Fibroblast of gingiva (primary cell): ENCODE measurements at regions not wholly inside any gene's neighbourhood (a gene's known extent, or its start where the extent isn't known, plus 50 kb on each side); places are given as distances from the start of the nearest gene placed in this dataset.
"Not testable (repeated sequence)": the region's sequence is repeated elsewhere in the genome, so short reads cannot be mapped to it uniquely, and the experiment has no call there.

ENCODE experiments used
- DNase-seq: peaks from one replicate; pipeline ENCODE4 v3.0.0-alpha.2; 2011; ENCODE audit warnings: low read depth

DNA sequence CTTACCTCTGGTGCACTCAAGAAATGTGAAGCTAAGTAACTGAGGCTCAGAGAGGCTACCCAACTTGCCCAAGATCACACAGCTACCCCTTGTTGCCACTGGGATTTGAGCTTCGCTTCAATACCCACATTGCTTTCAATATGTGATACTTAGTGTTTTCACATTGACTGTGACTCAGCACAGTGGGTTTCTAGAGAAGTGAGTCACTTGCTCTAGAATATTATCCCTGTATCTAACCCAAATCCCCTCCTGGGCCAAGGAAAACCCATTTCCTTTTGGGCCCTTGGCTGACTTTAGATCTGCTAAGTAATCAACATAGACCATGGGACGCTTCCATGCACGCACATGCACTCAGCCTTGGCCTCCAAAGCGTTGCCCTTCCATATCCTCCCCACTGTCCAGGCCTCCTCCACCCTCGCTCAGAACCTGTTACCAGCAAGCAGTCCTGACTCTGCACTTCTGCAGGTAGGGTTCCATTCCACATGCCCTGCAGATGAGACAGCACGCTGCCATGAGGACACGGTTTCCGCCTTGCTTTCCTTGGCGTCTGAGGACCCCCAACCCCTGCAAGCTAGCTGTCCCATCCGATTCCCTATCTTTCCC, 87.7 kb upstream of the CHST15 start:
- DNase-seq, result no peak

DNA sequence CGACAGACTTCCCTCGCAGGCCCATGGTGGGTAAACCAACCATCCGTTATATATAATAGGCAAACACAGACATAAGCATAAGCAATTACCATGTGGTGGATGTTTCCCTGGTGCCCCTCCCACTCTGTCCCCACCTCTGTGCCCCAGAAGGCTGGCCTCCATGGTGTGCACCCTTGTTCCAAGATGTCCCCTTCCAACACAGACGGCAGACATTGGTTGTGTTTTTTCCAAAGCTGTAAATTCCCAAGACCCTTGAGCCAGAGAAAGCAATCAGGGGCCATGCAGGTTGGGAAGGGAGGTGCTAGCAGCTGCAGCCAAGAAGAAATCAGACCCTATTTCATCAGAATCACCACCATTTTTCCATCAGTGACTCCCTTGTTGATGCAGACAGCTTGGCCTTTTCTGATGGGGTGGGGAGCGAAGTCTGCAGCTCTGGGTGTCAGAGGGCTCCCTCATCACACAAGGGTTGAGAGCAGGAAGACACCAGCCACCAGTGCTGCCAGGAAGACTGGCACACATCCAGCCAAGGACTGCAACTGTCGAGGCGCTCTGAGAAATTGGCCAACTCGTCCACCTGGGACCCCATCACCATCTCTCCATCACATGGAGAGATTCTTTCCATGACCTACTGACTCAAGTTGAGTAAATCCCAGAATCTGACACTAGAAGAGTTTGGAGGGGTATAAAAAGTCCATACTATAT, 86.8 kb upstream of the CHST15 start:
- DNase-seq, result no peak

- DNase-seq, result no peak
Measured at GRCh38 chr10:124179308-124180043, 86.1 kb upstream of the CHST15 start.

GRCh38 chr10:124177180-124177518, 83.8 kb upstream of the CHST15 start:
- no peak for DNase-seq

- DNase-seq, result no peak
Measured at GRCh38 chr10:124176349-124177179, 83.2 kb upstream of the CHST15 start.

DNA sequence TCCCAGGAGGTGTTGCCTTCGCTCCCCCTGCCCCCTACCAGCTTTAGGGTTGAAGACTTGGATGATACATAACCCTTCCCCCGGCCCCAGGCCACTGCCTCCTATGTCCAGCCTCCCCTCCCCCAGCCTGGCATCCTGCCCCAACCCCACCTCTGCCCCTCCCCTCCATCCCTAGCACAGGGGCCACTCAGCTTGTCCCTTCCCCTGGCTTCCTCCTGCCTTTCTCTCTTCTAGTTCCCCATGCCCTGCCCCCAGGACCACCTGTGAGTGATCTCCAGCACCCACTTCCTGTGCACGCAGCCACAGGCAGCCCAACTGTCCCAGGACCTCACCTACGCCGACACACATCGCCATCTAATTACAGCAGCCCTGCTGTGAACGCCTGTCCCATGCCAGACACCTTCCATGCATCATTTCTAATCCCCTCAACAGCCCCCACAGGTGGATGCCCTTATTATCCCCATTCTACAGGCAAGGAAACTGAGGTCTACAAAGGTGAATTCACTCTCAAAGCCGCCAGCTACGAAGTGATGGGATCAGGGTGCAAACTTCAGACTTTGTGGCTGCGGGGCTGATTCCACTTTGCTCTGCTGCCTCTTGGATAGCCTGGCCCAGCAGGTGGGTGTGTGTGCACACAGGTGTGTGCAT, 82.4 kb upstream of the CHST15 start:
- DNase-seq, result no peak

GRCh38 chr10:124174673-124175645, 81.6 kb upstream of the CHST15 start:
- no peak for DNase-seq

GRCh38 chr10:124174071-124174566, 80.7 kb upstream of the CHST15 start:
- DNase-seq, result no peak

DNA sequence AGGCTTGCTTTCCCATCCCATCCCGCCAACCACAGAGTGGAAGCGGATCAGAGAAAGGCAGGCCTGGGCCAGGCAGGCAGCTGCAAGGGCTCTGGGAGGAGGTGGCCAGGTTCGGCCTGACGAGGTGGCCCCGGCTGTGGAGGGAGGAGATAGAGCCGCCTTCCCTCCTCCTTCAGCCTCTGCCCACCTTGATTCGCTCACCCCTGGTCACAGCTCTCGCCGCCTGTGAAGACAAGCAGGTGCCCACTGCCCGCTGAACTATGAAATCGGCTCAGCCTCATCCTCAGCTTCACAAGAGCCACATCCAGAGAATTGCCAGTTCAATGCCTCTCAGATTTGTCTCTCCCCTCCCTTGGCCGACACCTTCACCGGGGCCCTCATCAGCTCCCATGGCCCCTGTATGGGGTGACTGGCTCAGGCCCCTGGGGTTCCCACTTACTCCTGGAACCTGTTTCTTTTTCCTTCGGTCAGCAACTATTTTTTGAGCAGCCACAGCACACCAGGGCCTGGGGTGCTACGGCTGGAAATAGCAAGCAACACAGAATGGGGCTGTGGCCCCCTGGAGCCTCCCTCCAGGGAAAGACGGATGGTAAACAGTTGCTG, 80.0 kb upstream of the CHST15 start:
- DNase-seq, result no peak

GRCh38 chr10:124172181-124172916, 79.0 kb upstream of the CHST15 start:
- DNase-seq, result no peak

GRCh38 chr10:124171561-124171960, 78.2 kb upstream of the CHST15 start:
- no peak for DNase-seq

- DNase-seq, result no peak
Measured at GRCh38 chr10:124170631-124171030, 77.2 kb upstream of the CHST15 start.

DNA sequence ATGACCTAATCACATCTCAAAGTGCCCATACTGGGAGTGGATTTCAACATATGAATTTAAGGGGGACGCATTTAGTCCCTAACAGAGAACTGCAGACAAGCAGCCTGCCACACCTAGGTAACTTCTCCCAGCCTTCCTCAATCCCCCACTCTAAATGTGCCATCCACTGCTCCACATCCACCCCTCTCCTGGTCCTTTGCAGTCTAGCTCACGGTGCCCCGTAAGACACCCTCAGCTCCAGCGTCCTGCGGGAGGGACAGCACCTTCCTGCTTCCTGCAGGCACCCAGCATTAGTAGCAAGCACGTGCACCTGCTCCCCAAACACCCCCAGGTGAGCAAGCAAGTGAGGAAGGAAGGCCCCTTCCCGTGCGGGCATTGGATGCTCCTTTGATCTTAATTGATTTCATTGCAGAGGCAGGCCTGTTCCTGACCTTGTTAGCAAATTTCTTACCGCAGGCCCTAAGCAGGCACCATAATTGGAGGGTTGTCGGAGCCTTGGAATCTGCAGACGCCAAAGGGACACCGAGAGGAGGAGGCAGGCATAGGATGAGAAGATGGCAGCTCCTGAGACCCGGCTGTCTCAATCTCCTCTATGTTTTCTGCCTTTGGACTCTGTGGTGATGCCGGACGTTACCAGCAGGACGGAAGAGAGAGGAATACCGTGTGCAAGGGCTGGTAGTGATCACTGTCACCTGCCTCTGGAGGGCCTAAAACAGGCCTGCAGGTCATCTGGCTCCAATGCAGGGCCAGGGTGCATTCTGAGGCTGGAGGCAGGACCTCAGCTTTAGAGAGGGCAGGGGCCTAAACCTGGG, 75.8 kb upstream of the CHST15 start:
- no peak for DNase-seq

DNA sequence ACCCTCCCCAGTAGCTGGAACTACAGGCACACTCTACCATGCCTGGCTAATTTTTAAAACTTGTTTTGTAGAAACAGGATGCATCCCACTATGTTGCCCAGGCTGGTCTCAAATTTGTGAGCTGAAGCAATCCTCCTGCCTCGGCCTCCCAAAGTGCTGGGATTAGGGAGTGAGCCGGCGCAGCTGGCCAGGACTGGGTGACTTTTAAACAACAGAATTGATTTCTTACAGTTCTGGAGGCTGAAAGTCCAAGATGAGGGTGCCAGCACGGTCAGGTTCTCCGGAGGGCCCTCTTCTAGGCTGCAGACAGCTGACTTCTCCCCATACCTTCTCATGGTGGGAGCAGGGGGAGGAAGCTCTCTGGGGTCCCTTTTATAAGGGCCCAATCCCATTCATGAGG, 75.2 kb upstream of the CHST15 start:
- DNase-seq, result no peak

- not testable (repeated sequence) for DNase-seq
Measured at GRCh38 chr10:124167925-124168324, 74.5 kb upstream of the CHST15 start.

GRCh38 chr10:124166431-124167125, 73.2 kb upstream of the CHST15 start:
- no peak for DNase-seq

- DNase-seq, result no peak
Measured at GRCh38 chr10:124165827-124166226, 72.4 kb upstream of the CHST15 start.

GRCh38 chr10:124165311-124165710, 71.9 kb upstream of the CHST15 start:
- no peak for DNase-seq
